ENCODE measurements at regions not wholly inside any gene's neighbourhood (a gene's known extent, or its start where the extent isn't known, plus 50 kb on each side); places are given as distances from the start of the nearest gene placed in this dataset.
"Not testable (repeated sequence)": the region's sequence is repeated elsewhere in the genome, so short reads cannot be mapped to it uniquely, and the experiment has no call there.

- no peak for DNase-seq (ENCODE audit: low spot score)
Observed at GRCh38 chr7:132030086-132030568, 473.7 kb upstream of the PODXL start.

DNA sequence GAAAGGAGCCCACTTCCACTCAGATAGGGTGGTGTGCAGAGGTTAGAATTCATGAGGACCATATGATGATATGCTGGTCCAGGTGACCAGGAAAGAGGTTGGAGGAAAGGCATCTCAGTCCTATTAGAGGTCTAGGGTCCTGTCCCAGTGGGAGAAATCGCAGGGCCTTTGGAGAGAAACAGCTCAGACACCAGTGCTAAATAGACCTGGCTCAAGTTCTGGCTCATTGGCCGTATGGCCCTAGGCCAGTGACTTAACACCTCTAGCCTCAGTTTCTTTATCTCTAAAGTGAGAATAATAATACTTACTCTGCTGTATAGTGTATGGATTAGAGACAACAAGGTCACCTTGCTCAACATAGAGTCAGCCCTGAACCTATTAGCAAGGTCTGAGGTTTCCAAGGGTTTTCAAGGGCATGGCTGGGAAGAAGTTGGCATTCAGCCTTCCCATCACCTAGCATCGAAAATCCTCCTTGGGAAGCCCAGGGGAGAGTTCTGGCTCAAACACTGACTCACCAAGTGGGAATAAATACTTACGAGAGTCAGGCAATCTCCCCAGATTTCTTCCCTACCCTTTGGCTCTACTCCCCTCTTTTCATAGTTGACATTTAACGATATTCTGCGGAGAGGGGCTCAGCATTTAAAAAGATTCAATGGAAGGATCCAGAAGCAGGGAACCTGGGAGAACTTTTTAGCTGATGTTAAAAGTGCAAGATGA lies 473.1 kb upstream of the PODXL start:
- DNase-seq (ENCODE audit: low spot score) = no peak

DNA sequence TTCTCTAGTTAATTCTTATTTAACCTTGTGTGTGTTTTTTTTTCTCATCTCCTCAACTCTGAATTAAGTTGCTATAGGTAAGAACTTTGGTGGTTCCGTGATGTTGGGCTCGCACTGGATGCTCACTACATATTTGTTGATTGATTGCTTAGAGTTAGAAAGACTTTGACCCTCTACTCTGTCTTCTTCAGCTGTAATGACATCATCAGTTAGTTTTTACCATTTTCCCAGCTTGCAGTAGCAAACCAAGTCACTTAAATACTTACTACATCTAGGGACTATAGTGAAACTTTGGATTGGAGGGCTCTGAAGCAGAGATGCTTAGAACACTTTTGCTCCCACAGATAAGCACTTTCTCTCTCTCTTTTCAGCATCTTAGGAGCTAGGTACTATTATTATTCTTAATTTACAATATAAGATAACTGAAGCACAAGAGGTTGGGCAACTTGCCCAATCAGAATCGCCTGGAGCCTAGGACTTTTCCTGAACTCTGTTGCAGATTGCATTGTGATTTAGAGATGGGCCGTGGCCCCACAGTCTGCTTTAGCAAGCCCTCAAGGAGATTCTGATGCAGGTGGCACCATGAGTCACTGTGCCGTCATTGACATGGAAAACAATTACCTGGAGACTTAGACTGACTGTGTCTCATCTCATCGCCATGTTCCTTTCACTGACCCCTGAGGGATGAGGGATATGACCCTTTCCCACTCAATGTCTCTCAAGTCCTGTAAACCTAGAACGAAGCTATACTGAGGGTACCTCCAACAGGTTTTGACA lies 471.9 kb upstream of the PODXL start:
- DNase-seq (ENCODE audit: low spot score) = no peak

DNA sequence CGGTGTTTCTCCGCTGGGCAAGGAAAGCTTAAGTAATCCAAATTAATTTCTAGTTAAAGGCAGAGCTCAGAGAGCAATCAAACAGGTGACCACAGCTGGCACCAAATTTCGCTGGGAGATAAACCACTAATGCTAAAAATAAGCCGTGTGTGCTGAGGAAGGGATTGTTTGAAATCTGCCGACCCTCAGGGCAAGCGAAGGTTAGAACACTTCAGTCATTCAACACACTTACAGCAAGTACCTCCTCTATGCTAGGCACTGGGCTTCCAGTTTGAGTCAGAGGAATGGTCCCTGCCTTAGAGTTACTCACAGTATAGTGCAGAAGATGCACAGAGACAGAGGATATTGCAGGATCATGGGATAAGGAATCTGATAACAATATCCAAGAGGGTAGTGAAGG lies 467.9 kb upstream of the PODXL start:
- DNase-seq (ENCODE audit: low spot score) = no peak

GRCh38 chr7:132023466-132023865 lies 467.0 kb upstream of the PODXL start:
- DNase-seq (ENCODE audit: low spot score) = no peak

DNA sequence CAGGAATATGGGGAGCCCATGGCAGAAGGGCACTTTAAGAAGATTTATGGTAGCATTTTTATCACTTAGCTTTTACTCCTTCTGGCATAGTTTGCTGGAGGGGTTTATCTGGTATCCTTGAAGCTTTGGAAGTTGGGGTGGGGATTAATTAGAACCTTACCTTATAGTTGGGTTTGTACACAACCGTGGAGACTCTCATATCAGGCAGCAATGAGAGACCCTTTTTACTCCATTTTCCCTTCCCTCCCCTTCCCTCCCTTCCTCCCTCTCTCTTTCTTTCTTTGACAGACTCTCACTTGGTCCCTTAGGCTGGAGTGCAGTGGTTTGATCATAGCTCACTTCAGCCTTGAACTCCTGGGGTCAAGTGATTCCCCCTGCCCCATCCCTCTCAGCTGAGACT lies 465.8 kb upstream of the PODXL start:
- DNase-seq (ENCODE audit: low spot score) = no peak

DNA sequence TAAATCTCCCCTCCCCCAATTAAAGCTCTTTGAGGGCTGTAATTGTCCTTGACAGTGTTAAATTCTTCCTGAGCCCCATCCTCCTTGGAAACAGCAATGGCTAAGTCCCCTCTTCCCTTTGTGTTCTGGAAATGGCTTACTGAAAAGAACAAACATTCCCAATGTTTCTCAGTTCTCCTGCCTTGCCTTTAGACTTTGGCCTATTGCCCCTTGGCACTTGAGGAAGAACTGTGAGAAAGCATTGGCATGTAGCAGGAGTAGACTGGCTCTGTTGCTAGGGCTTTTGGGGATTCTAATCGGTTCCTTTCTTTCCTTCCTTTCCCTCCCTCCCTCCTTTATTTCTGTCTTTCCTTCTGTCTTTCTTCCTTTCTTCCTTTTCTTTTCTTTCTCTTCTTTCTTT lies 463.3 kb upstream of the PODXL start:
- DNase-seq (ENCODE audit: low spot score) = no peak

DNA sequence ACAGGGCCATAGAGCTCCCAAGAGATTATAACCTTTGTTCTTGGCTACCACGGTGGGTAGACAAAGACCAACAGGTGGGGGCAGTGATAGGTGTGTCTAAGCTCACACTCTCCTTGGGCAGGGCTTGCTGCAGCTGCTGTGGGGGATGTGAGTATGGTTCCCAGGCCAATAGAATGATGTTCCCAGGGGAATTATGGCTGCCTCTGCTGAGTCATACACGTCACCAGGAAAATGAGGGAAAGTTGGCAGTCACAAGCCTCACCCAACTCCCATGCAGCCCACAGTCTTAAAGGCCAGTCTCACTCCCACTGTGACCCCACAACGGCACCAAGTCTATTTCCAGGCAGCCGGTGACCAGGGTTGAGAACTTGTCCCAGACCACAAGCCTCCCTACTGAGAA lies 453.4 kb upstream of the PODXL start:
- DNase-seq (ENCODE audit: low spot score) = no peak

DNA sequence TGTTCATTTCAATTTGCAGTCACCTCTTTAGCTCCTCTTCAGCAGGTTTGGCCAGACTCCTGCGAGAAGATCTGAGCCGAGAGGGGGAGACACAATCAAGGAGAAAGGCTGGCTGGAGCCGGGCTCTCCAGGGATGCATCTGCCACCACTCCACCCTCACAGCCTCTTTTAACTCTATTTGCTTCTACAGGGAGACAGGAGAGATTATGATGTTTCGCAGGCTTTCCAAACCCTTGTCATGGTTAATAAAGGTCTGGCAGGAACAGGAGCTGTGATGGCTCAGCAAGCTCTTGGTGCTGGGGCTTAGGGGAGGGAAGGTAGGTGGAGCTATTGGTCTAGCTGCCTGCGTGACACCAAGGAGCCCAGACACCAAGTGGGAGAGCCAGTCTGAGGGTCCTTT lies 448.1 kb upstream of the PODXL start:
- peak; percentile 99 for DNase-seq (ENCODE audit: low spot score)

GRCh38 chr7:132002343-132002968 lies 446.0 kb upstream of the PODXL start:
- no peak for DNase-seq (ENCODE audit: low spot score)

- DNase-seq (ENCODE audit: low spot score) = peak; percentile 86
Observed at GRCh38 chr7:132001146-132001545, 444.7 kb upstream of the PODXL start.

GRCh38 chr7:131999193-131999592 lies 442.8 kb upstream of the PODXL start:
- DNase-seq (ENCODE audit: low spot score) = no peak

GRCh38 chr7:131995324-131995723 lies 438.9 kb upstream of the PODXL start:
- DNase-seq (ENCODE audit: low spot score) = no peak

DNA sequence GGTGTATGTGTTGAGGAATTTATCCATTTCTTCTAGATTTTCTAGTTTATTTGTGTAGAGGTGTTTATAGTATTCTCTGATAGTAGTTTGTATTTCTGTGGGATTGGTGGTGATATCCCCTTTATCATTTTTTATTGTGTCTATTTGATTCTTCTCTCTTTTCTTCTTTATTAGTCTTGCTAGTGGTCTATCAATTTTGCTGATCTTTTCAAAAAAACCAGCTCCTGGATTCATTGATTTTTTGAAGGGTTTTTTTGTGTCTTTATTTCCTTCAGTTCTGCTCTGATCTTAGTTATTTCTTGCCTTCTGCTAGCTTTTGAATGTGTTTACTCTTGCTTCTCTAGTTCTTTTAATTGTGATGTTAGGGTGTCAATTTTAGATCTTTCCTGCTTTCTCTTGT lies 424.6 kb upstream of the PODXL start:
- not testable (repeated sequence) for DNase-seq (ENCODE audit: low spot score)

GRCh38 chr7:131978118-131978517 lies 421.7 kb upstream of the PODXL start:
- not testable (repeated sequence) for DNase-seq (ENCODE audit: low spot score)

DNA sequence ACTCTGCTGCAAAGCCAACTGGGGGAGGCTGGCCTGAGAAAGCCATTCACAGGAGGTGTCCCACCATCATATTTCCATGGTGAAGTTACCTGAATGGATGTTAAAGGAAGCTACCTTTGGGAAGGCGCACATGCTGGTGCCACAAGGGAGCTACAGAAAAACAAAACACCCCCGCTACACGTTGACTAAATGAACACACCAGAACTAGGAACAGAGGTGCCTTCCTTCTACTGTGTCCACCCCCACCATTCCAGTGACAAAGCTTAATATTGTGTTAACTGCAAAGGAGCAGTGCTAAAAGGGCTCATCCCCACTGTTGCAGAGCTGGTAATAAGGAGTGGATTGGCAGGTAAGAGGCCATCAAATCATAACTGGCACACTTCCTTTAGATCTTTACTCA lies 420.0 kb upstream of the PODXL start:
- DNase-seq (ENCODE audit: low spot score) = no peak

- DNase-seq (ENCODE audit: low spot score) = no peak
Observed at GRCh38 chr7:131974671-131975070, 418.2 kb upstream of the PODXL start.

GRCh38 chr7:131972251-131972650 lies 415.8 kb upstream of the PODXL start:
- DNase-seq (ENCODE audit: low spot score) = no peak

- no peak for DNase-seq (ENCODE audit: low spot score)
Observed at GRCh38 chr7:131970602-131971001, 414.2 kb upstream of the PODXL start.

DNA sequence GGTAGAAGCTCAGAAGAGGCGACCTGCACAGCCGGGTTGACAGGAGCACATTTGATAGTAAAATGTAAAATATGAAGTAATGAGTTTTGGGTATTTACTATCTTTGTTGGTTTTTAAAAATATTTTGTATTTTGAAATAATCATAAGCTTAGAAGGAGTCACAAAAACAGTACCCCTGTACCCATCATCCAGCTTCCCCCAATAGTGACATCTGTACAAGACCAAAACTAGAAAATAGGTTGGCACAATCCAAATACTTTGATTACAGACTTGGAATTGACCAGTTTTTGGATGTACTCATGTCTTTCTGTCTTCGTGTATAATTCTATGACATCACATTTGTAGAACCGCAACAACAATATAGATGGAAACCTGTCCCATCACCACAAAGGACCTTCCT lies 413.1 kb upstream of the PODXL start:
- DNase-seq (ENCODE audit: low spot score) = no peak

- DNase-seq (ENCODE audit: low spot score) = no peak
Observed at GRCh38 chr7:131967216-131967730, 410.8 kb upstream of the PODXL start.

GRCh38 chr7:131964203-131964602 lies 407.8 kb upstream of the PODXL start:
- DNase-seq (ENCODE audit: low spot score) = no peak
